Mesothelial cell of epicardium (in vitro differentiated cells): ENCODE measurements at regions not wholly inside any gene's neighbourhood (a gene's known extent, or its start where the extent isn't known, plus 50 kb on each side); places are given as distances from the start of the nearest gene placed in this dataset.

Source experiments
- DNase-seq, 2 experiments: peaks; one replicate each; pipeline ENCODE4 v3.0.0; 2021; ENCODE audit warnings: low spot score in 2 of 2; ENCODE audit not compliant: unreplicated experiment in 2 of 2
- H3K27ac Mint-ChIP-seq: 2 replicates; pipeline ENCODE4 v1.8.0; 2021; ENCODE audit warnings: mixed read lengths
- H3K27me3 Mint-ChIP-seq: 2 replicates; pipeline ENCODE4 v1.8.0; 2021; ENCODE audit warnings: low read depth, mixed read lengths
- H3K36me3 Mint-ChIP-seq: 2 replicates; pipeline ENCODE4 v1.8.0; 2021; ENCODE audit warnings: mixed read lengths
- H3K4me1 Mint-ChIP-seq: 2 replicates; pipeline ENCODE4 v1.8.0; 2021; ENCODE audit warnings: mixed read lengths
- H3K4me3 Mint-ChIP-seq: 2 replicates; pipeline ENCODE4 v1.8.0; 2021; ENCODE audit warnings: mild to moderate bottlenecking, moderate library complexity, mixed read lengths
- H3K9me3 Mint-ChIP-seq: 2 replicates; pipeline ENCODE4 v1.8.0; 2021; ENCODE audit warnings: mixed read lengths
- CTCF ChIP-seq: fragments of 200-600 bp; sonication (generic); IDR thresholded peaks from one replicate; pipeline ENCODE4 v1.5.0; 2021; ENCODE audit warnings: antibody characterized with exemption; ENCODE audit not compliant: unreplicated experiment

- H3K36me3 Mint-ChIP-seq = no peaks in the 10 kb centered on the region
- no peak for TF ChIP-seq CTCF
- peaks cover 4% of the 10 kb centered on the region for H3K27me3 Mint-ChIP-seq
- H3K27ac Mint-ChIP-seq = no peak overlapping the region
- peaks cover 32% of the 10 kb centered on the region for H3K4me1 Mint-ChIP-seq
- DNase-seq = no peak
- no peak overlapping the region for H3K4me3 Mint-ChIP-seq
- peaks cover 4% of the 10 kb centered on the region for H3K9me3 Mint-ChIP-seq
Measured at GRCh38 chr5:164303646-164304215, 798.3 kb downstream of the MAT2B start.

- TF ChIP-seq CTCF = no peak
Measured at GRCh38 chr5:164306662-164307061, 801.2 kb downstream of the MAT2B start.

DNA sequence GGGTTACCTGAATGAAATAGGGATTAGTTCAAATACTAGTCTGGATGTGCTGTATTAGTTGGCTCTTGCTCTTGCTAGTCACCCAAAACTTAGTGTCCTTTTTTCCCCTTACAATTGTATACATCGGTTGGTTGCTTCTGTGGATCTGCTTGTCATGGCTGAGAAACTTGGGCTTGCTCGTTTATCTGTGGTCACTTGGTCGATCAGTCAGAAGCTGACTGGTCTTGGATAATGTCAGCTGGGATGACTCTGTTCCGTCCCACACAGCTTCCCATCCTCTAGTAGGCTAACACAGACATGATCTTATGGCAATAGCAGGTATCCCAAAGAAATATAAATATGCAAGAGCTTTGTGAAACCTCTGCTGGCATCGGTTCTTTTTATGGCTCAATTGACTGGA, 807.4 kb downstream of the MAT2B start:
- no peak for TF ChIP-seq CTCF
- DNase-seq = no peak
- H3K27me3 Mint-ChIP-seq = peaks cover 21% of the 10 kb centered on the region
- H3K4me1 Mint-ChIP-seq = peaks cover 15% of the 10 kb centered on the region
- no peak overlapping the region for H3K27ac Mint-ChIP-seq
- no peaks in the 10 kb centered on the region for H3K36me3 Mint-ChIP-seq
- no peak overlapping the region for H3K4me3 Mint-ChIP-seq
- no peaks in the 10 kb centered on the region for H3K9me3 Mint-ChIP-seq

More at GRCh38 chr5:164306662-164307061, 801.2 kb downstream of the MAT2B start:
- no peak for DNase-seq
- Mint-ChIP-seq H3K9me3 (peaks cover 4% of the 10 kb centered on the region), H3K36me3 (no peaks in the 10 kb centered on the region), H3K4me1 (peaks cover 24% of the 10 kb centered on the region), H3K4me3 (no peak overlapping the region), H3K27me3 (peaks cover 12% of the 10 kb centered on the region), H3K27ac (no peak overlapping the region)

GRCh38 chr5:164317676-164318075, 812.3 kb downstream of the MAT2B start:
- Mint-ChIP-seq H3K27me3 (peaks cover 11% of the 10 kb centered on the region), H3K4me3 (no peak overlapping the region), H3K4me1 (peaks cover 15% of the 10 kb centered on the region), H3K9me3 (peaks cover 6% of the 10 kb centered on the region), H3K27ac (no peak overlapping the region), H3K36me3 (no peaks in the 10 kb centered on the region)
- TF ChIP-seq CTCF = no peak
- DNase-seq = no peak

DNA sequence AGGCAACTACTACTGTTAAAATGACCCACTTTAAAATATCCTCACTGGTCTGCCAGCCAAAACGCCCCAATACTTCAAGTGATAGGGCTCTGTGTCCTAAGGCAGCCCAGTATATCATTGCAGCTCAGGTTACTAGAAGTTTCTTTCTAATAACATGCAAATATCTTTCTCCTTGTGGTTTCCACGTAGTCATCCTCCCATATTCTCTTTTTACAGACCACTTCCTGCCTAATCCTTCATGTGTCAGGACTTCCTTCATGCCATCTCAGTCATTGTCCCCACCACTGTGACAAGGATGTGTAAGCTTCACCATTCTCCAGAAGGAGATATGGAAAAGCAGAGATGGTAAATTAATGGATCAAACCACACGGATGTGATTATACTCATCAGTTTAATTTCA, 813.7 kb downstream of the MAT2B start:
- Mint-ChIP-seq H3K27ac (no peak overlapping the region), H3K27me3 (peaks cover 6% of the 10 kb centered on the region), H3K4me3 (no peak overlapping the region), H3K9me3 (peaks cover 6% of the 10 kb centered on the region), H3K36me3 (no peaks in the 10 kb centered on the region), H3K4me1 (peaks cover 15% of the 10 kb centered on the region)
- no peak for DNase-seq
- no peak for TF ChIP-seq CTCF

GRCh38 chr5:164324239-164324638, 818.8 kb downstream of the MAT2B start:
- peaks cover 13% of the 10 kb centered on the region for H3K36me3 Mint-ChIP-seq
- no peak for DNase-seq
- H3K9me3 Mint-ChIP-seq = peaks cover 33% of the 10 kb centered on the region
- no peak overlapping the region for H3K27ac Mint-ChIP-seq
- peaks cover 6% of the 10 kb centered on the region for H3K27me3 Mint-ChIP-seq
- TF ChIP-seq CTCF = no peak
- H3K4me3 Mint-ChIP-seq = no peak overlapping the region
- peaks cover 1% of the 10 kb centered on the region for H3K4me1 Mint-ChIP-seq
